RCC 7860 (cell line): ENCODE measurements at regions not wholly inside any gene's neighbourhood (a gene's known extent, or its start where the extent isn't known, plus 50 kb on each side); places are given as distances from the start of the nearest gene placed in this dataset.
"Not testable (repeated sequence)": the region's sequence is repeated elsewhere in the genome, so short reads cannot be mapped to it uniquely, and the experiment has no call there.

Experiments used
- DNase-seq: peaks from one replicate; pipeline ENCODE4 v3.0.0-alpha.2; 2015; ENCODE audit warnings: low spot score
- FAIRE-seq: peaks from 2 replicates; lab custom pipeline; 2012; peaks lifted over from hg19 to GRCh38; lab: Jason Lieb, UNC

DNA sequence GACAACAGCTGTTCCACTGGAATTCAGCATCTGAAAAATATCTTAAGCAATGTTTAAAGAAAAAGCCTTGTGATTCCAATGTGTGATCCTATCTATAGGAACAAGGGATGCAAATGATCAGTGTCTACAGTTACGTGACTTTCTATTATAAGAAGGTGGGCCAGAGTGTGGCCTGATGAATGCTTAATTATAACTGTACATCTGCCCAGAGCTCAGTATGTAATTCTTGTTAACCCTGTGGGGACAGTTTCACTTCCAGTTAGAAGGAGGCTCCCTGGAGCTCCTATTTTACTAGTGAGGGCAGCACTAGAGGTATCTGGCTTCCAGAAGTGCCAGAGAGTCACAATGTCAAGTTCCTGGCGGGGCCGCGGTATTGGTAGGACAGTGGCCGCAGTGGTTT is 288.5 kb downstream of the USP46 start:
- no peak for DNase-seq
- FAIRE-seq: no peak

DNA sequence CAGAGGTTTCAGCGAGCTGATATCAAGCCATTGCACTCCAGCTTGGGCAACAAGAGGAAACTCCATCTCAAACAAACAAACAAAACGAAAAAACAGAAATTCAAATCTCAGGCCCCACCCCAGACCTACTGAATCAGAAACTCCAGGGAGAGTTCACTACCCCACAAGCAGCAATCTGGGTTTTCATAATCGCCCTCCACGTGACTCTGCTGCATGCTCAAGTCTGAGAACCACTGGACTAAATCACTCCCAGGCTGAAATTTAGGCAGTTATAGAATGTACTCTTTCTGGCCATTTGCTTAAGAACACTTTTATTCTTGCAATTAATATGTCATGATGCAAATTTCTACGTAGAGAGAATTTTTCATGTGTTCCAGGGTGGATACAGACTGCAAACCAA is 287.3 kb downstream of the USP46 start:
- DNase-seq: no peak
- FAIRE-seq: no peak

DNA sequence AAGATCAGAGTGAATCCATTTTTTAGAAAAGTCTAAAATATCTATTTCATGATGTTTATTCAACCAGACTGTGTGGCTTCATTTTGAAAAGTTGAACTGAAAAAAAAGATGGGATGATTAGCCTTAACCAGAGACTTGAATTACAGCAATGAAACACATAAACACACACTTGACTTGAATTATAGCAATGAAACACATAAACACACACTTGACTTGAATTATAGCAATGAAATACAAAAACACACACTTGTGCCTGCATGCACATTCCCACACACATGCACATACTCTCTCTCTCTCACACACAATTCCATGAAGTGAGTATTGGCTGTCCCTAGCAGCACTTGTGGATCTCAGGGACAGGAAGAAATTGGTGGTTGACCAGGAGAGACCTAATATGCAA is 286.8 kb downstream of the USP46 start:
- DNase-seq: no peak
- no peak for FAIRE-seq

DNA sequence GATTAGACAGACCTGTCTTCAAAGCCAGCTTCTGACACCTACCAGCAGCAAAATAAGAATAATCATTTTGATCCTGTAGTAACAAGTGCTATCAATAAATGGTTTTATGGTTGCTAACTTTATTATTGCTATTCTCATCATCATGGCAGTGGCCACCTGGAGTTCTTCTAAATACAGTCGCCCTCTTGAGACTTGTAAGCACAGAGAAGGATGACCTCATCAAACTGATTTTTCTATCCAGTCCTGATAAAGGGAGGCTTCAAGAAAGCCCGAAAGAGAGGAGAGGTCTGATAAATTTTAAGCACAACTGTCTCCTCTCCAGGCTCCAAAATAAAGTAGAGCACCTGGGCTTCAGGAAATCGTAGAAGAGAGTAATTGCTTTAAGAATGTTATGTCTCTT is 286.4 kb downstream of the USP46 start:
- no peak for DNase-seq
- FAIRE-seq: no peak

DNA sequence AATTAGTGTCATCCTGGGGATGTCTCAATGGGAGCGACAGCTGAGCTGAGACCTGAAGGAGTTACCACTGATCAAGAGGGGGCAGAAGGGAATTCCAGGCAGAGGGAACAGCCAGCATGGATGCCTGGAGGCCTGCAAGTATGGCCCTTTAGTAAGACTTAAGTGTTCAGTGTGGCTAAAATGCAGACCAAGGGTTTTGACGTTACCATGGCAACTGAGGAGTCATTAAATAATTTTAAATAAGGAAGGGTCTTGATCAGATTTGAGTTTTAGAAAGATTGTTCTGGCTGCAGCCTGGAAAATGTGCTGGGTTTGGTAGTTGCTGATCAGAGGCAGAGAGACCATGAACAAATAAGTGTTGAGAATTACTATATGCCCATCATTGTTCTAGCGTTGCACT is 285.5 kb downstream of the USP46 start:
- FAIRE-seq: no peak
- DNase-seq: no peak

DNA sequence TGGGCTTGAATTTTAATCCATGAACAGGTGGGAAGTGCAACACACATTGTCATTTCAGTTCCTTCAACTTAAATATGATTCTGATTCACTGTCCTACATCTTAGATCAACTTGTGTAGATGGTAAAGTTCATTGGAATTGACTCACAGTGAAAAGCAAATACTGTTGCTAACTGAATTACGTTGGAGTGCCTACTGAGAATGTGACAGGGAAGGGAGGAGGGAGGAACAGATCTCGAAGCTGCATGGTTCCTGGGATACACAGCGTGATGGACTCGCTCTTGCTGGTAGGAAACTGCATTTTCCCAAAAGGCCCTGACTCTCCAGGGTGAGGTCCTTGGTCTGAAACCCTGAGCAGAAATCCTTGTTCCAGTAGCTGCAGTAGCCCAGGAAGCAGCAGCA is 284.2 kb downstream of the USP46 start:
- no peak for FAIRE-seq
- no peak for DNase-seq

DNA sequence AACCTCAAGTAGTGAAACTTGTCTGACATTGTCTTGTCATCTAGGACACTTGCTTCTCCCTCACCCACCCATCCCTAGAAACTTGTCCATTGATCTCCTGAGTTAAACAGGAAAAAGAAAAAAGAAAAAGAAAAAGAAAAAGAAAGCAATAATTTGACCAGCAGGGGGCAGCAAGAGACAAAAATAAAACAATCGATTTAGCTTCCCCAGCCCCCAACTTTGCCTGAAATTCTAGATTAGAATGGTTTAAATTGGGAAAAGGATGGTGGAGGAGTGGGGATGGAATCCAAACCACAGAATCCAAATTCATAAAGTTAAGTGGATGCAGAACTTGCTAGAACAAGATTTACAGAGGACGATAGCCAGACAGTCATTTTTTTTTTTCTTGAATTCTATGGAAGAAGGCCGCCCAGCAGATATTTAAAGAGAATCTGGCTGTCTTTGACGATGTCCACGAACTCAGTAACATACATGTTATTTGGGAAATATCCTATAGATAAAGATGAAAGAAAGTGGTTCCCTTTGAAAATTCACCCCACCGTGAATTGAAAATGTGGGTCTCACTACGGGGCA is 282.9 kb downstream of the USP46 start:
- DNase-seq (peak; percentile 20), FAIRE-seq (peak; percentile 59)

DNA sequence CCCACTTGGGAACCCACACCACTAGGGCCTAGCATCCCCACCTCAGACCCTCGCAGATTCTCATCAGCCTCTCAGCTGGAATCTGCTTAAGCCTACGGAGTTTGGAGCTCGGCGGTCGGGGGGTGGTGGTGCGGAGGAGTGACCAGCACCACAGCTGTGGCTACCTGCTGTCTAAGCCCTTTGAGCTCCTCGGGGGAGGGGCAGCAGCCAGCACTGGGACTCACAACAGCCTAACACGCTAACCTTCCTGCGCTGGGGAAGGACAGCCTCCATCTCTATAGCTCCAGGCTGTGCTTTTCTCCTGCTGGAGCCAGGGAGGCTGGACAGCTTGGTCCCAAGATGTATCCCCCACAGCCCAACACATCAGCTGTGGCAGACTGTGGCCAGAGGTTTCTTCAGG is 281.5 kb downstream of the USP46 start:
- DNase-seq: no peak
- no peak for FAIRE-seq

DNA sequence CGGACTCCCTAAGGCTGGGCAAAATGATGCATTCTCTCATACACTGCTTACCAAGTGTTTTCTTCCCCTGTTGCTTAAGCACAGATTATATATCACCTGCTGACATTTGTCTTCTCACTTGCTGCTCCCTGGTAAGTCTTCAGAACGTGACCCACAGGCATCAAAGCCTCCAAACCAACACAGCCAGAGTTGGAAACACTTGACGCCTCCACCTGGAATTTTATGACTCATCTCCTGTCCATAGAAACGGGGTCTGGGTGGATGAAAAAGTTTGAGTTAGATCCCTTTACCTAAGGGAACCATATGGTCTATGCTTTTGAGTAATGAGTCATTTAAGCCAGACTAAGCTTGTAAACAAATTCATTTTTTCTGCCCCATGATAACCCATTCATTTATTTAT is 251.6 kb downstream of the USP46 start:
- no peak for DNase-seq
- no peak for FAIRE-seq

DNA sequence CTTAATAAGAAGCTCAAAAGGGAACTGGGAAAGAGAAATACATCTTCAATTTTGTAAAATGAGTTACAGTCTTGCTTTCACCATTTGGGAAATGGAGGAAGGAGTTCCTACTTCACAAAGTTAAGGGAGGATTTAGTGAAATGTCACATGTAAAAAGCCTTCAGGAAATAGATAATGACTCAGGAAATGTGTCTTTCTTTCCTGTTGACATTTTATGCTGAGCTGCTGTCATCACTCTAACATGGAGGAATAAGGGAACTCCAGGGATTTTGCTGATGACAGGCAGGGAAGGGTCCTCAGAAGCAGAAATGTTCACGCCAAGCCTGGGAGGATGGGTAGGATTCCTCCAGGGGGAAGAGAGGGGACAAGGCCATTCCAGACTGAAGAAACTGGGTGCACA is 251.1 kb downstream of the USP46 start:
- no peak for DNase-seq
- no peak for FAIRE-seq

DNA sequence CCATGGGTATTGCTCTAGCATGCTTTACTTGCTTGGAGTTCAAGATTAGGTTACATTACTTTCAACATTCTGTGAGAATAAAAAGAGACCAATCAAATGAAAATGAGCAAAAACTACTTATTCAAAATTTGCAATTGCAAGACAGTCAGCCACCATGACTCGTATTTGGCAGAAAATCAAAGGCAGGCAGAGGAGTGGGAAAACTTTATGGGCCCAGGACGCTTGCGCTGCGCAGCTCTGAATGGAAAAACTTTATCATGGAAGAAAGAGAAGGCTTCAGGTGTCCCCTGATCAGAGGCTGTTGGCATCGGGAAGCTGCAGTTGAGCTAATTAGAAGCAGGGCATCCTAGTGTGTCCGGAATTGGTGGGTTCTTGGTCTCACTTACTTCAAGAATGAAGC is 250.6 kb downstream of the USP46 start:
- FAIRE-seq (no peak), DNase-seq (no peak)

DNA sequence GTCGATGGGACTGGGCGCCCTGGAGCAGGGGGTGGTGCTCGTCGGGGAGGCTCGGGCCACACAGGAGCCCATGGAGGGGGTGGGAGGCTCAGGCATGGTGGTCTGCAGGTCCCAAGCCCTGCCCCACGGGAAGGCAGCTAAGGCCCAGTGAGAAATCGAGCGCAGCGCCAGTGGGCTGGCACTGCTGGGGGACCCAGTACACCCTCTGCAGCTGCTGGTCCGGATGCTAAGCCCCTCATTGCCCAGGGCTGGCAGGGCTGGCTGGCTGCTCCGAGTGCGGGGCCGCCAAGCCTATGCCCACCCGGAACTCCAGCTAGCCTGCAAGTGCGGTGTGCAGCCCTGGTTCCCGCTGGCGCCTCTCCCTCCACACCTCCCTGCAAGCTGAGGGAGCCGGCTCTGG is 249.3 kb downstream of the USP46 start:
- DNase-seq, FAIRE-seq: not testable (repeated sequence)

DNA sequence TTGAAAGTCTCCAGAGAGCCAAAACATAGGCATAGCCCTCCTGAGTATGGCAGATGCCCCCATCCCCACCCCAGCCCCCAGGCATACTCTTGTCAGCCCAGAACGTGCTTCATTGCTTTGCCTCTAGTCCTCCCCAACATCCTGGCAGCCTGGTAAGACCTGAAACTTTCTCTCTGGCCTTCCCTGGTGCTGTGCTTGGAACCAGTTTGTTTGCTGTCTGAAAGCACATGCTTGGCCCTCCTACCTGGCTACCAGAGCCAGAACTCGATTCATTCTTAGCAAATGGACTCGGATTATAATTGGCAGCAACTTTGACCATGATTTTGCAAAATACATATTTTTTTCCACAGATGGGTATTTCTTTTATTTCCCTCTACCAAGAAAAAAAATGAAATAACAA is 248.1 kb downstream of the USP46 start:
- FAIRE-seq (no peak), DNase-seq (no peak)

DNA sequence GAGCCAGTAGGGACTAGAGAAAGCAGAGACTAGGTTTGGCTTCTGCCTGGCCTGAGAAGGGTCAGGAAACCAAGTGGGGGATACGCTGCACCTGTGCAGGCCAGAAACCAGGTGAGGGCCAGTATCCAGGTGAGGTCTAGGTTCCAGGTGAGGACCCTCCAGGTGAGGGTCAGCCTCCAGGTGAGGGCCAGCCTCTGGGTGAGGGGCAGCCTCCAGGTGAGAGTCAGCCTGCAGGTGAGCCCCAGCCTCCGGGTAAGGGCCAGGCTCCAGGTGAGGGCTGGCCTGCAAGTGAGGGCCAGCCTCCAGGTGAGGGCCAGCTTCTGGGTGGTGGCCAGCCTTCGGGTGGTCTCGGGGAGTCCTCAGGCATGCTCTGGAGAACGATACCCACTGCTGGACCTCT is 238.8 kb downstream of the USP46 start:
- FAIRE-seq (no peak), DNase-seq (no peak)

DNA sequence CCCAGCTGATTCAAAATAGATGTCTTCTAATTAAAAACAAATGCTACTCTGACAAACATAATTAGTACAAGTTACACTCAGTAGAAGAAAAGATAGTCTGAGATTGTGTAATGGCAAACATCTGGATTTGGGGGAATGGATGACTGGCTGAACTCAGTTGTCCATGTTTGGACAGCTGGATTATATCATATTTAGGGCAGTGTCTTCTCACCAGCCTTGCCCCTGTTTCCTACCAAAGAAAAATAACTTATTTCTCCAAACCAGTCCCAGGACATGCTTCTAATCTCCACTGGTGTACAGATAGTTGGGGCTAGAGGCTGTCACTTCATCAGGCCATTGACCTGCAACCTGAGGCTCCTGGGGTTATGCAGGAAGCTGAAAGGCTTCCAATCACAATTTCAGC is 237.3 kb downstream of the USP46 start:
- DNase-seq (no peak), FAIRE-seq (no peak)

DNA sequence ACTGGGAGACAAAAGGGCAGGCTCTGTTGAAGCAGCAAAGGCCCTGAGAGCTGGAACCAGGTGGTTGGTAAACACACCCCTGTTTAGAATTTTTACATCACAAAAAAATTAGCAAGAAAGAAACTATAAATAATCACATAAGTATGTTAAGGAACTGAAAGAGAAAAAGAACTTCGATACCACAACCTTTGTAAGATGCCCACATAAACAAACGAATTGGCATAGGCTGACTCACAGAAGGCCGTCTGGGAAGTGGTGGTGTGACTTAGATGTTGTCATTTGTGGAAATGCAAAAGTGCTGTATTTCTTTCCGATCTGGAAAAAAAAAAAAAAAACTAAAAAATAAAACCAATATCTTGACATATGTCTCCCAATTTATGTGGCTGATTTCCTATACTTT is 235.1 kb downstream of the USP46 start:
- FAIRE-seq (no peak), DNase-seq (no peak)

DNA sequence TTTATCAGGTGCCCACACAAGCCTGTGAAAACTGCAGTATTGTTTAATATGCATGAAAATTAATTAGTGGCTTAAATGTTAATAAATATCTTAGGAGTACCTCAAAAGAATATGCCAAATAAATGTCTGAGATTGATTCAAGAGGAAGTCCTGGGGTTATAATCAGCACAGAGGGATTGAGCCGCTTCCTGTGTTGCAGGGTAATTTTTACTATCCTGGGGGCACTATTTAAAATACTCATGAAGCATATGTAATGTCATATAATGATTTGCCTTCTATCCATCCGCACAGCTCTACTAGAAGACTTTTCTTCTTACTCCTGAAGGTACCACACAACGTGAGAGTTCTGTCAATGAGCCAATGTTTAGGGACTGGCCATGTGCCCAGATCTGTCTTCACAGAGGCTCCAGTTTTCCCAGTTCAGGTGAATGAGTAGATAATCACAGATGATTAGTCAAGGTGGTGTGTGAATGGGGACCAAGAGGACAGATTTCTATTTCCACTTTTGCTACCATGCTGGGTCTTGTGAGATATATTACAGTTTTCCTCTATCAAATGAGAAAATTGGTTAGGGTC is 233.3 kb downstream of the USP46 start:
- FAIRE-seq: no peak
- DNase-seq: no peak

DNA sequence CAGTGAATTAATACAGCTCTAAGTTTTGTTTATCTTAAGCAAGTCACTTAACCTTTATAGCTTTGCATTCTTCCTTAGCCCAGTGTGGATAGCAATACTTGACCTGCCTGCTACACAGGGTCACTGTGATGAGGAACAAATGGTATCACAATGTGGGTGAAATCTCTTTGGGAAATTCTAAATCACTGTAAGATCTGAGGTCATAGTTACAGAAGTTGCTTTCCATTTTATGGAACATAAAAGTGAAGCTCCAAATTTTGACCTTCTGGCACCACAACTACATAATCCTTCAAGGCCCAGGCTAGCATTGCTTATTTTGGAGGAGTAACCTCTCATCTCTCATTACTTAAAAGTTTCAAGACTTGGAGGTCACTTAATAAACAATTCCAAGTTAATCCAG is 227.7 kb downstream of the USP46 start:
- DNase-seq (no peak), FAIRE-seq (no peak)

DNA sequence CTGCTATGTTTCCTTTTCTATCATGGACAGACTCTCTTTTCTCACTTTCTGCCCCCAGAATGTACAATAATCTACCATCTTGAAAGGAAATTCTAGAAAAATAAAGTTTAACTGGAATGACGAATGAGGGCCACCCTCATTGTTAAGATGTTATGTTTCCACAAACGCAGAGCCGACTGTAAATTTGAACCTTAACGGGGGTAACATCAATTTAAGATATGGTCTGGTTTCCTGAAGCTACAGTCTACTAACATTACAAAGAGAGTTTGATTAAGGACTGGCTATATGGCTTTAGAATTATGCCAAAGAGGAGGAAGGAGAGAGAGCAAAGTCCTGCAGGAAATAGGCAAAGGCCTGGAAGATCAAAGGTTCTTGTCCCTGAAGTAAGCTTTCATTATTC is 227.2 kb downstream of the USP46 start:
- FAIRE-seq: no peak
- DNase-seq: no peak

DNA sequence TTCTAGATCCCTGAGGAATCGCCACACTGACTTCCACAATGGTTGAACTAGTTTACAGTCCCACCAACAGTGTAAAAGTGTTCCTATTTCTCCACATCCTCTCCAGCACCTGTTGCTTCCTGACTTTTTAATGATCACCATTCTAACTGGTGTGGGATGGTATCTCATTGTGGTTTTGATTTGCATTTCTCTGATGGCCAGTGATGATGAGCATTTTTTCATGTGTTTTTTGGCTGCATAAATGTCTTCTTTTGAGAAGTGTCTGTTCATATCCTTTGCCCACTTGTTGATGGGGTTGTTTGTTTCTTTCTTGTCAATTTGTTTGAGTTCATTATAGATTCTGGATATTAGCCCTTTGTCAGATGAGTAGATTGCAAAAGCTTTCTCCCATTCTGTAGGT is 216.6 kb downstream of the USP46 start:
- not testable (repeated sequence) for FAIRE-seq, DNase-seq

DNA sequence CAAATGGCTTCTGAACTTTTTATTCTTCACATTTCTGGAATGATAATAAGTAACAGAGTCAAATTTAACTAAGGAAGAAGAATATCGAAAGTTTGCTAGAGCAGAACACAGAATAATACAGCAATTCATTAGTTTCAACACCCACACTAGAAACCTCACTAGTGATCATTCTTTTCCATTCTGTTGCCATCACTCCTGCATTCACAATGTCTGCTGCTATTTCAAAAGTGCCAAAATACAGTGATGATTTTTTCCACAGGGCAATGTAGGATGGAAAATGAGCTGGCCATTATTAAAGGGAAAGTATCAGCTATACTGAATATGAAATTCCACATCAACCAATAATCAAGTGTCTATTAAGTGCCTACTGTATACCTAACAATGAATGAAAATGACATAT is 186.7 kb downstream of the USP46 start:
- FAIRE-seq (no peak), DNase-seq (no peak)

DNA sequence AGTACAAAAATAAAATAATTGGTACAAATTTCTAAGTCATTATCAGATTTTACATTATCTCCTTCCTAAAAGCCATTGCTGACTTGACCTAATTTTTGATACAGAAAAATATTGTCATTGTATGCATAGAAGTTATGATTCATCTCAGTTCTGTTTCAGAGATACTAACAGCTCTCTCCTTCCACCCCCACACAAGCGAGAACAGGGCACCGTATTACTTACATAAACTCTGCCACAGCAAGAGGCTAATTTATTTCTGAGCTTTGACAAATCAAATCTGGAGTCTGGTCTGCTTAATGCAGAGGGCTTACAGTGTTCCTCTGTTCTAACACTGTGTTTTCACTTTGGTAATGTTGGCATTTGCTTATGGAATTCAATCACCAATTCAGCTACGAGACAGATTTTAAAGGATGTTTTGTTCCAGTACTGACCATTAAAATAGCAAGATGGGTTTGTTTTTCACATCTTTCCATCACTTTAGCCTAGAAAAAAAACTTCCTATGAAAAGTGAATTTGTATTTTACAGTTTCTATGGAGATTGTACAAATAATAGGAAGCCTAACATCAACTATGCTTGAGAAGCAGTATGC is 181.8 kb downstream of the USP46 start:
- FAIRE-seq (no peak), DNase-seq (no peak)
